GM19452 (cell line): ENCODE measurements at regions not wholly inside any gene's neighbourhood (a gene's known extent, or its start where the extent isn't known, plus 50 kb on each side); places are given as distances from the start of the nearest gene placed in this dataset.

Source experiments
- ATAC-seq: cut with Tn5 transposase; IDR thresholded peaks from one replicate; pipeline ENCODE4 v1.9.1; 2021; ENCODE audit not compliant: unreplicated experiment

GRCh38 chr3:83302091-83302490 is 1540.6 kb upstream of the GBE1 start:
- no peak for ATAC-seq

GRCh38 chr3:83317605-83318004 is 1556.2 kb upstream of the GBE1 start:
- ATAC-seq: no peak

- ATAC-seq: no peak
These were observed 1559.3 kb upstream of the GBE1 start for GRCh38 chr3:83320726-83321125.

- ATAC-seq: no peak
These were observed 1560.0 kb upstream of the GBE1 start for GRCh38 chr3:83321457-83321856.

- ATAC-seq: no peak
These were observed 1560.4 kb upstream of the GBE1 start for GRCh38 chr3:83321891-83322290.

GRCh38 chr3:83354205-83354604 is 1592.8 kb upstream of the GBE1 start:
- no peak for ATAC-seq

- ATAC-seq: no peak
These were observed 1565.5 kb upstream of the CADM2 start for GRCh38 chr3:83393276-83393675.

GRCh38 chr3:83403927-83404326 is 1554.9 kb upstream of the CADM2 start:
- ATAC-seq: no peak

- no peak for ATAC-seq
These were observed 1532.5 kb upstream of the CADM2 start for GRCh38 chr3:83426300-83426699.

- no peak for ATAC-seq
These were observed 1523.8 kb upstream of the CADM2 start for GRCh38 chr3:83434880-83435587.

- no peak for ATAC-seq
These were observed 1520.6 kb upstream of the CADM2 start for GRCh38 chr3:83438188-83438587.

- no peak for ATAC-seq
These were observed 1505.7 kb upstream of the CADM2 start for GRCh38 chr3:83453056-83453455.

GRCh38 chr3:83454353-83454752 is 1504.4 kb upstream of the CADM2 start:
- ATAC-seq: no peak

- ATAC-seq: no peak
These were observed 1501.2 kb upstream of the CADM2 start for GRCh38 chr3:83457551-83457950.

- no peak for ATAC-seq
These were observed 1498.7 kb upstream of the CADM2 start for GRCh38 chr3:83460052-83460451.

- ATAC-seq: no peak
These were observed 1497.4 kb upstream of the CADM2 start for GRCh38 chr3:83461411-83461810.

GRCh38 chr3:83477563-83477962 is 1481.2 kb upstream of the CADM2 start:
- no peak for ATAC-seq

GRCh38 chr3:83482402-83483070 is 1476.3 kb upstream of the CADM2 start:
- ATAC-seq: no peak

GRCh38 chr3:83496462-83496861 is 1462.3 kb upstream of the CADM2 start:
- ATAC-seq: no peak

- ATAC-seq: no peak
These were observed 1460.3 kb upstream of the CADM2 start for GRCh38 chr3:83498361-83499016.

GRCh38 chr3:83500422-83500821 is 1458.4 kb upstream of the CADM2 start:
- no peak for ATAC-seq

- no peak for ATAC-seq
These were observed 1457.9 kb upstream of the CADM2 start for GRCh38 chr3:83500931-83501330.
